ENCODE measurements at regions not wholly inside any gene's neighbourhood (a gene's known extent, or its start where the extent isn't known, plus 50 kb on each side); places are given as distances from the start of the nearest gene placed in this dataset.

DNA sequence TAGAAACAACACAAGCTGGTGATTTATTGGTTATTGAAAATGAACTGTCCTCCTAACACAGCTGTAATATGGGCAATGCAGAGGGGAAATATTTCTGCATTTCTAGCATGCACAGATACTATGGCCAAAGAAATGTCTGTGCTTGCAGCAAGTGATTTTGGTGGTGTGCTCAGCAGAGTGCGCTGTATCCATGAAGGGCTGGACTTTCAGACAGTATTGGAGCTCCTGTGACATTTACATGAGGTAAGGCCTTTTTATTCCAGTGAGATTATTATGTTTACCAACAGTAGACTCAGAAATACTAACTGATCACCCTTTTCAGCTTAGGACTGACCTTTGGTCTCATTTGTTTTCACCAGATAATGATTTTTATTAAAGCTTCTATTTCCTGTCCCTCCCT, 1302.6 kb upstream of the EPHA6 start:
- ATAC-seq (ENCODE audit: insufficient read depth, low FRiP score): no peak
- Histone ChIP-seq H3K9ac (ENCODE audit: insufficient read depth in 1 of 2, low read length in 2 of 2) (no peak overlapping the region), H3K27ac (ENCODE audit: low read depth in 1 of 2, low read length in 1 of 2) (no peak overlapping the region), H3K36me3 (ENCODE audit: control insufficient read depth in 4 of 4, insufficient read depth in 4 of 4, low read length in 4 of 4) (no peaks in the 10 kb centered on the region), H3K4me1 (ENCODE audit: control insufficient read depth in 5 of 5, insufficient read depth in 5 of 5, low read length in 5 of 5) (no peaks in the 10 kb centered on the region), H3K4me3 (no peak overlapping the region), H3K9me3 (ENCODE audit: control insufficient read depth in 4 of 4, insufficient read depth in 3 of 4, low read length in 3 of 4) (no peaks in the 10 kb centered on the region), H3K27me3 (ENCODE audit: control insufficient read depth in 3 of 3, insufficient read depth in 3 of 3, low read length in 2 of 3) (no peaks in the 10 kb centered on the region)
- DNase-seq: no peak
- WGBS, 2 donors: 43 to 87% methylated on average over 1 of the region's 1 CpG
- TF ChIP-seq, protein P1, sequence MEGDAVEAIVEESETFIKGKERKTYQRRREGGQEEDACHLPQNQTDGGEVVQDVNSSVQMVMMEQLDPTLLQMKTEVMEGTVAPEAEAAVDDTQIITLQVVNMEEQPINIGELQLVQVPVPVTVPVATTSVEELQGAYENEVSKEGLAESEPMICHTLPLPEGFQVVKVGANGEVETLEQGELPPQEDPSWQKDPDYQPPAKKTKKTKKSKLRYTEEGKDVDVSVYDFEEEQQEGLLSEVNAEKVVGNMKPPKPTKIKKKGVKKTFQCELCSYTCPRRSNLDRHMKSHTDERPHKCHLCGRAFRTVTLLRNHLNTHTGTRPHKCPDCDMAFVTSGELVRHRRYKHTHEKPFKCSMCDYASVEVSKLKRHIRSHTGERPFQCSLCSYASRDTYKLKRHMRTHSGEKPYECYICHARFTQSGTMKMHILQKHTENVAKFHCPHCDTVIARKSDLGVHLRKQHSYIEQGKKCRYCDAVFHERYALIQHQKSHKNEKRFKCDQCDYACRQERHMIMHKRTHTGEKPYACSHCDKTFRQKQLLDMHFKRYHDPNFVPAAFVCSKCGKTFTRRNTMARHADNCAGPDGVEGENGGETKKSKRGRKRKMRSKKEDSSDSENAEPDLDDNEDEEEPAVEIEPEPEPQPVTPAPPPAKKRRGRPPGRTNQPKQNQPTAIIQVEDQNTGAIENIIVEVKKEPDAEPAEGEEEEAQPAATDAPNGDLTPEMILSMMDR (IDR thresholded peaks at IDR 0.05; ENCODE audit: control extremely low read depth, extremely low read depth): no peak

DNA sequence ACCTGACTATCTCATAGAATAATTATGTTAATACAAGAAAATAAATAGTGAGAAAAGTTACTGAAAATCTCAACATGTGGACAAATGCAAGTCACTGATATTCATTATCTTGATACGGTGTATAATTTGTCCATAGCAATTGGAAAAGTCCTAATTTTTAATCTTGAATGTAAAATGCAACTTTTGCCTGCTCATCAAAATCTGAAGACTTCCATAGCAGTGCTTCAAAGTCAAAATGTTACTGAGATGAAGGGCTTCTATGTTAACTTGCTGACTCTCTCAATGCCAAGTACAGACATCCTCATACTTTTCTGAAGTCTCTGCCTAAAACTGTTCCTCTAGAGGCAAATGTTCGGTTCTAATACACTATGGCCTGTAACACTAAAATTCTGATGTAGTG, 1300.1 kb upstream of the EPHA6 start:
- H3K9ac ChIP-seq (ENCODE audit: insufficient read depth in 1 of 2, low read length in 2 of 2): no peak overlapping the region
- H3K4me1 ChIP-seq (ENCODE audit: control insufficient read depth in 5 of 5, insufficient read depth in 5 of 5, low read length in 5 of 5): no peaks in the 10 kb centered on the region
- no peaks in the 10 kb centered on the region for H3K9me3 ChIP-seq (ENCODE audit: control insufficient read depth in 4 of 4, insufficient read depth in 3 of 4, low read length in 3 of 4)
- H3K27me3 ChIP-seq (ENCODE audit: control insufficient read depth in 3 of 3, insufficient read depth in 3 of 3, low read length in 2 of 3): no peaks in the 10 kb centered on the region
- no peak overlapping the region for H3K4me3 ChIP-seq
- no peaks in the 10 kb centered on the region for H3K36me3 ChIP-seq (ENCODE audit: control insufficient read depth in 4 of 4, insufficient read depth in 4 of 4, low read length in 4 of 4)
- DNase-seq (no peak), ATAC-seq (ENCODE audit: insufficient read depth, low FRiP score) (no peak)
- H3K27ac ChIP-seq (ENCODE audit: low read depth in 1 of 2, low read length in 1 of 2): no peak overlapping the region
- TF ChIP-seq, protein P1 (IDR thresholded peaks at IDR 0.05; ENCODE audit: control extremely low read depth, extremely low read depth): no peak
- 89 to 93% methylated on average over 2 of the region's 2 CpGs for WGBS, 2 donors

DNA sequence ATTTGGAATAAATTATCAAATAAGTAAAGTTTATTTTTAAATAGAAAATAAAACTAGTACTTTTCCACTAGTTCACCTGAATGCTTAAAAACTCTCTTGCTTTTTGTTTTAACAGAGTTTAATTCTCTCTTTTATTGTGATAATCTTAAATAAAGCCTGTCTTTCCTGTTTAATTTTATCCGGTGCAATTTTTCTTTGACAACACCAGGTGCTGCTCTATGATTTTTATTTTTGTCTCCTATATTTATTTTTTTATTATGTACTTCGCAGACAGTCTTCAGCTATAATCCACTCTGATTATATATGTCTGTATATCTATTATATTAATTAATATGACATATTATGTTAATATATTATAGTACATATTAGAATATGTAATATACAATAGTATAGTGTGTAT, 1293.0 kb upstream of the EPHA6 start:
- no peaks in the 10 kb centered on the region for H3K27me3 ChIP-seq (ENCODE audit: control insufficient read depth in 3 of 3, insufficient read depth in 3 of 3, low read length in 2 of 3)
- no peaks in the 10 kb centered on the region for H3K9me3 ChIP-seq (ENCODE audit: control insufficient read depth in 4 of 4, insufficient read depth in 3 of 4, low read length in 3 of 4)
- H3K27ac ChIP-seq (ENCODE audit: low read depth in 1 of 2, low read length in 1 of 2): no peak overlapping the region
- H3K9ac ChIP-seq (ENCODE audit: insufficient read depth in 1 of 2, low read length in 2 of 2): no peak overlapping the region
- 79 to 84% methylated on average over 2 of the region's 2 CpGs for WGBS, 2 donors
- H3K36me3 ChIP-seq (ENCODE audit: control insufficient read depth in 4 of 4, insufficient read depth in 4 of 4, low read length in 4 of 4): no peaks in the 10 kb centered on the region
- TF ChIP-seq, protein P1 (IDR thresholded peaks at IDR 0.05; ENCODE audit: control extremely low read depth, extremely low read depth): no peak
- H3K4me1 ChIP-seq (ENCODE audit: control insufficient read depth in 5 of 5, insufficient read depth in 5 of 5, low read length in 5 of 5): no peaks in the 10 kb centered on the region
- DNase-seq: no peak
- no peak for ATAC-seq (ENCODE audit: insufficient read depth, low FRiP score)
- no peak overlapping the region for H3K4me3 ChIP-seq

DNA sequence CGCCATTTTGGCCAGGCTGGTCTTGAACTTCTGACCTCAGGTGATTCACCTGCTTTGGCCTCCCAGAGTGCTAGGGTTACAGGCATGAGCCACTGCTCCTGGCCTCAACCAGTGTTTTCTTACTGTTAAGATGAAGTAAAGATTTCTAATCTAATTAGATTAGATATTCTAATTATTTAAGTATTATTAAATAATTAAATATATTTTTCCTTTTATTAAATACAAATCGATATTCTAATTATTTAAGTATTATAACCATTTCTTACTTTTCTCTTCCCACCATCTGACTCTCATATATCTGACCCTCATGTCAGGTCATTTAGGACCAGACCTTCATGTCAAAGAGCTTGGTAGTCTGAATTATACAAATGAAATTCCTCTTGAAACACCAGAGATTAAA, 1291.9 kb upstream of the EPHA6 start:
- TF ChIP-seq, protein P1 (IDR thresholded peaks at IDR 0.05; ENCODE audit: control extremely low read depth, extremely low read depth): no peak
- 91 to 92% methylated on average over 2 of the region's 2 CpGs for WGBS, 2 donors

More for the DNA sequence above, 1291.9 kb upstream of the EPHA6 start:
- no peak overlapping the region for H3K27ac ChIP-seq (ENCODE audit: low read depth in 1 of 2, low read length in 1 of 2)
- H3K9me3 ChIP-seq (ENCODE audit: control insufficient read depth in 4 of 4, insufficient read depth in 3 of 4, low read length in 3 of 4): no peaks in the 10 kb centered on the region
- H3K4me1 ChIP-seq (ENCODE audit: control insufficient read depth in 5 of 5, insufficient read depth in 5 of 5, low read length in 5 of 5): no peaks in the 10 kb centered on the region
- H3K27me3 ChIP-seq (ENCODE audit: control insufficient read depth in 3 of 3, insufficient read depth in 3 of 3, low read length in 2 of 3): no peaks in the 10 kb centered on the region
- ATAC-seq (ENCODE audit: insufficient read depth, low FRiP score) (no peak), DNase-seq (no peak)
- H3K9ac ChIP-seq (ENCODE audit: insufficient read depth in 1 of 2, low read length in 2 of 2): no peak overlapping the region
- no peak overlapping the region for H3K4me3 ChIP-seq
- H3K36me3 ChIP-seq (ENCODE audit: control insufficient read depth in 4 of 4, insufficient read depth in 4 of 4, low read length in 4 of 4): no peaks in the 10 kb centered on the region
